GM12878 (cell line): ENCODE measurements at regions not wholly inside any gene's neighbourhood (a gene's known extent, or its start where the extent isn't known, plus 50 kb on each side); places are given as distances from the start of the nearest gene placed in this dataset.

ENCODE experiments used
- ATAC-seq: fragments of 200-7000 bp; cut with Tn5 transposase; 3 replicates; pipeline ENCODE4 v1.9.1; 2020; ENCODE audit warnings: mild to moderate bottlenecking, moderate library complexity
- BruUV-seq: library from RNA; stranded (reverse); fragments of 400-500 nt; replicated peaks from 2 replicates; lab custom pipeline; 2021; lab: Mats Ljungman, UMichigan
- CTCF ChIA-PET: fragments of 300-600 bp; sonication (Branson Sonifier 250); formaldehyde crosslinking; extraction: SDS; loops from one replicate; lab custom pipeline; 2021; ENCODE audit warnings: inconsistent platforms; lab: Yijun Ruan, JAX
- POLR2A ChIA-PET: fragments of 350-600 bp; formaldehyde crosslinking; extraction: SDS; loops from one replicate; lab custom pipeline; 2021; ENCODE audit warnings: inconsistent platforms; lab: Charles Lee
- RAD21 ChIA-PET: fragments of 300-600 bp; sonication (Branson Sonifier 250); formaldehyde crosslinking; loops from one replicate; lab custom pipeline; 2023; ENCODE audit warnings: antibody characterized with exemption; ENCODE audit not compliant: unreplicated experiment; lab: Charles Lee
- SMC1A ChIA-PET: fragments of 300-600 bp; sonication (Branson Sonifier 250); formaldehyde crosslinking; loops from one replicate; lab custom pipeline; 2023; ENCODE audit not compliant: unreplicated experiment, uncharacterized antibody; lab: Charles Lee
- DNase-seq: peaks from one replicate; pipeline ENCODE4 v3.0.0-alpha.2; 2011; ENCODE audit warnings: low read depth, low spot score
- FAIRE-seq: peaks from 3 replicates; lab custom pipeline; 2011; peaks lifted over from hg19 to GRCh38; lab: Jason Lieb, UNC
- H2AFZ ChIP-seq: 2 replicates; pipeline ENCODE4 v1.6.0; 2011; ENCODE audit warnings: low read depth, low read length, control low read depth; ENCODE audit not compliant: control insufficient read depth
- H3K27ac ChIP-seq: 2 replicates; pipeline ENCODE4 v1.5.1; 2011; ENCODE audit warnings: control low read depth; ENCODE audit not compliant: control insufficient read depth, insufficient read depth
- H3K27me3 ChIP-seq, 2 experiments: replicated peaks in 1 of 2; 2 replicates each; pipeline versions ENCODE4 v1.6.0 to v1.6.1; 2011; ENCODE audit warnings: low read length in 1 of 2; ENCODE audit not compliant: control insufficient read depth in 2 of 2, insufficient read depth in 2 of 2
- H3K36me3 ChIP-seq, 2 experiments: 2 replicates each; pipeline ENCODE4 v1.5.1; 2011; ENCODE audit warnings: low read length in 1 of 2; ENCODE audit not compliant: control insufficient read depth in 2 of 2, insufficient read depth in 2 of 2
- H3K4me1 ChIP-seq: 2 replicates; pipeline ENCODE4 v1.6.1; 2011; ENCODE audit warnings: mild to moderate bottlenecking, low read length, moderate library complexity, mixed read lengths; ENCODE audit not compliant: control insufficient read depth, insufficient read depth
- H3K4me2 ChIP-seq: 2 replicates; pipeline ENCODE4 v1.6.0; 2011; ENCODE audit warnings: control low read depth; ENCODE audit not compliant: control insufficient read depth, insufficient read depth
- H3K4me3 ChIP-seq: fragments of 200-600 bp; sonication (generic); 2 replicates; pipeline ENCODE4 v1.5.1; 2016
- H3K79me2 ChIP-seq: 2 replicates; pipeline ENCODE4 v1.6.0; 2011; ENCODE audit warnings: low read length; ENCODE audit not compliant: control insufficient read depth, insufficient read depth
- H3K9ac ChIP-seq: 2 replicates; pipeline ENCODE4 v1.8.0; 2011; ENCODE audit warnings: low read length, control low read depth, mixed read lengths; ENCODE audit not compliant: control insufficient read depth, insufficient read depth
- H3K9me3 ChIP-seq: replicated peaks from 3 replicates; pipeline ENCODE4 v1.5.1; 2011; ENCODE audit warnings: mild to moderate bottlenecking, low read length; ENCODE audit not compliant: control insufficient read depth, insufficient read depth
- H4K20me1 ChIP-seq: 2 replicates; pipeline ENCODE4 v1.6.0; 2011; ENCODE audit not compliant: control insufficient read depth, insufficient read depth
- ATF7 ChIP-seq: fragments of 450-650 bp; IDR thresholded peaks from 2 replicates; pipeline ENCODE4 v1.6.1; 2016; ENCODE audit warnings: low read depth, mild to moderate bottlenecking
- CBFB ChIP-seq: IDR thresholded peaks from 2 replicates; pipeline ENCODE4 v1.6.1; 2016; ENCODE audit warnings: antibody characterized with exemption, low read depth
- KDM1A ChIP-seq: fragments of 200-600 bp; sonication (generic); IDR thresholded peaks from 2 replicates; pipeline ENCODE4 v1.6.1; 2016; ENCODE audit warnings: borderline replicate concordance
- MXI1 ChIP-seq: fragments of 150-350 bp; IDR thresholded peaks from 2 replicates; pipeline ENCODE4 v1.6.1; 2011; ENCODE audit warnings: low read depth, mild to moderate bottlenecking, inconsistent platforms, low read length, improper control_type of control experiment
- TCF12 ChIP-seq: IDR thresholded peaks from 2 replicates; pipeline ENCODE4 v1.6.1; 2011; ENCODE audit warnings: low read depth, mild to moderate bottlenecking, low read length
- ZBED1 ChIP-seq: IDR thresholded peaks from 2 replicates; pipeline ENCODE4 v1.6.1; 2016; ENCODE audit warnings: borderline replicate concordance
- ZBTB4 ChIP-seq: fragments of 450-650 bp; formaldehyde crosslinking; IDR thresholded peaks from 2 replicates; pipeline ENCODE4 v1.4.0; 2022; ENCODE audit warnings: mild to moderate bottlenecking, moderate library complexity
- WGBS: methylation state at CpG from one replicate; pipeline ENCODE4 v1.1.6; 2016; ENCODE audit warnings: low lambda C conversion rate; ENCODE audit not compliant: insufficient replicate concordance, insufficient coverage; ENCODE audit errors: missing lambda C conversion rate; 5-methylcytosine and 5-hydroxymethylcytosine counted together
- in situ Hi-C: fragments of 300-500 bp; cut with MboI; formaldehyde crosslinking; loops from 9 replicates; pipeline ENCODE4 v1.14.3; 2018; ENCODE audit warnings: mixed read lengths
- intact Hi-C: fragments of 100-400 bp; cut with micrococcal nuclease; formaldehyde crosslinking; loops from one replicate; pipeline ENCODE4 v1.14.2; 2022; ENCODE audit not compliant: unreplicated experiment
- TF ChIP-seq, protein P1 (sequence below): IDR thresholded peaks from 2 replicates; pipeline ENCODE4 v1.6.1; 2011; ENCODE audit warnings: low read depth, mild to moderate bottlenecking, low read length, moderate library complexity, borderline replicate concordance; ENCODE audit errors: extremely low read depth

GRCh38 chr10:34890939-34891338, 75.8 kb upstream of the PARD3 start:
- in situ Hi-C loops (no loop called here), intact Hi-C loops (no loop called here)
- CTCF ChIA-PET: interaction anchor here (0.7 to 1.3 kb wide), 2 partner anchors 66 to 82 kb away, joined by 3 to 4 read pairs; no protein-coding TSS in a partner anchor
- H2AFZ ChIP-seq: no peak overlapping the region
- RAD21 ChIA-PET: interaction anchor here (1.2 kb wide), 1 partner anchor 167 kb away, joined by 4 read pairs; no protein-coding TSS in a partner anchor
- BruUV-seq: no TSS peak
- ATAC-seq (peak; percentile 21; the same call in 1 of the 3 replicates), FAIRE-seq (no peak), DNase-seq (no peak)
- no peak overlapping the region for H3K4me3 ChIP-seq
- H3K9me3 ChIP-seq: no peaks in the 10 kb centered on the region
- SMC1A ChIA-PET: interaction anchor here (0.9 kb wide), 1 partner anchor 9 kb away, joined by 3 read pairs; no protein-coding TSS in a partner anchor
- H4K20me1 ChIP-seq: no peaks in the 10 kb centered on the region
- no peak overlapping the region for H3K27ac ChIP-seq
- H3K79me2 ChIP-seq: no peaks in the 10 kb centered on the region
- H3K9ac ChIP-seq: no peak overlapping the region
- WGBS: 0% methylated on average over 2 of the region's 2 CpGs
- TF ChIP-seq, protein P1, sequence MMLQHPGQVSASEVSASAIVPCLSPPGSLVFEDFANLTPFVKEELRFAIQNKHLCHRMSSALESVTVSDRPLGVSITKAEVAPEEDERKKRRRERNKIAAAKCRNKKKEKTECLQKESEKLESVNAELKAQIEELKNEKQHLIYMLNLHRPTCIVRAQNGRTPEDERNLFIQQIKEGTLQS: no peak
- TF ChIP-seq ZBED1: no peak
- H3K4me1 ChIP-seq: no peaks in the 10 kb centered on the region
- H3K27me3 ChIP-seq: no peaks in the 10 kb centered on the region
- POLR2A ChIA-PET: no interaction called here
- no peaks in the 10 kb centered on the region for H3K36me3 ChIP-seq
- H3K4me2 ChIP-seq: no peak overlapping the region

DNA sequence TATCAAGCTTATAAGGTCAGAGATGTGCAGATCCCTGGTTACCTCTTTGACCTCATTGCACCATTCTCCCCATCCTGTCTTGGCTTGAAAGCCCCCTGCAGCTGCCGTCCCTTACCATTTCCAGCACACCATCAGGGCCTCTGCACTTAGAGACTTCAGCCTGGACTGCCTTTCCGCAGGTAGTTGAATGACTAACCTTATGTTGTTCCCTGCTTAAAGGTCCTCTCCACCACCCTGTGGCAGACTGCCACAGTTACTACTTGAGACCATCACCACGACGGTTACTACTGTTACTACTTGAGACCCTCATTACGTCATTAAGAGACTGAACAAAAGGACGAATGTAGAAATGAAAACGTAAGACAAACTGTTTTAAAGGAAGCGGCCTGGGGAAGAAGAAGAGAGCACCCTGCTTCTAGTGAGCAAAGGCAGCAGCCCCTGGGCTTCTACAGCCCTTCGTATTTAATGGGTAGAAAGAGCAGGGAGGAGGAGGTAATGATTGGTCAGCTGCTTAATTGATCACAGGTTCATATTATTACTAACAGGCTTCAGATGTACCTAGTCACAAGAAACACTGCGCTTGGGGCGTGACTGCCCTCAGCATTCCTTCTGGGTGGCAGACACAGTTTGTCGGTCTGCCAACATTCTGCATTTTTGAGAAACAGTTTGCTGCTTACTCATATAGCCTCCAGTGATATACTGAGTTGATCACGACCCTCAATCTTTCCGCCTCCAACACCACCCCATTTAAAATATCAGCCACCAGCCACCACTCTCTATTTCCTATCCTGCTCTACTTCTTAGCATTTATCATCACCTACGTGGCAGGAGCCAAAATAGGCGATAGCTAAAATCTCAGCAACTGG, 74.1 kb upstream of the PARD3 start:
- TF ChIP-seq TCF12 (no peak), MXI1 (no peak), ATF7 (0 out of 2 replicates have a peak, but pooled peaks have one; percentile 18), KDM1A (no peak), CBFB (no peak), ZBTB4 (CRISPR knock-in tag) (no peak)
- no peaks in the 10 kb centered on the region for H3K36me3 ChIP-seq
- no peak overlapping the region for H3K9ac ChIP-seq
- H3K4me1 ChIP-seq: no peaks in the 10 kb centered on the region
- SMC1A ChIA-PET: no interaction called here
- FAIRE-seq (no peak), ATAC-seq (no peak), DNase-seq (no peak)
- H3K4me2 ChIP-seq: no peak overlapping the region
- H2AFZ ChIP-seq: no peak overlapping the region
- intact Hi-C loops: no loop called here
- no peaks in the 10 kb centered on the region for H3K9me3 ChIP-seq
- no peak overlapping the region for H3K4me3 ChIP-seq
- H4K20me1 ChIP-seq: no peaks in the 10 kb centered on the region
- RAD21 ChIA-PET: no interaction called here
- 49% methylated on average over 16 of the region's 16 CpGs for WGBS
- POLR2A ChIA-PET: interaction anchor here (0.5 kb wide), 1 partner anchor 44 kb away, joined by 4 read pairs; no protein-coding TSS in a partner anchor
- H3K27ac ChIP-seq: no peak overlapping the region
- CTCF ChIA-PET: interaction anchor here (1.1 kb wide), 1 partner anchor 105 kb away, joined by 4 read pairs; no protein-coding TSS in a partner anchor
- in situ Hi-C loops: no loop called here
- H3K27me3 ChIP-seq: no peaks in the 10 kb centered on the region
- H3K79me2 ChIP-seq: no peaks in the 10 kb centered on the region
- BruUV-seq: no TSS peak
